ENCODE measurements at regions not wholly inside any gene's neighbourhood (a gene's known extent, or its start where the extent isn't known, plus 50 kb on each side); places are given as distances from the start of the nearest gene placed in this dataset.
"Not testable (repeated sequence)": the region's sequence is repeated elsewhere in the genome, so short reads cannot be mapped to it uniquely, and the experiment has no call there.

GRCh38 chrX:43373032-43373431, 283.1 kb upstream of the MAOA start:
- no peak for DNase-seq (ENCODE audit: low read depth in 2 of 2)

DNA sequence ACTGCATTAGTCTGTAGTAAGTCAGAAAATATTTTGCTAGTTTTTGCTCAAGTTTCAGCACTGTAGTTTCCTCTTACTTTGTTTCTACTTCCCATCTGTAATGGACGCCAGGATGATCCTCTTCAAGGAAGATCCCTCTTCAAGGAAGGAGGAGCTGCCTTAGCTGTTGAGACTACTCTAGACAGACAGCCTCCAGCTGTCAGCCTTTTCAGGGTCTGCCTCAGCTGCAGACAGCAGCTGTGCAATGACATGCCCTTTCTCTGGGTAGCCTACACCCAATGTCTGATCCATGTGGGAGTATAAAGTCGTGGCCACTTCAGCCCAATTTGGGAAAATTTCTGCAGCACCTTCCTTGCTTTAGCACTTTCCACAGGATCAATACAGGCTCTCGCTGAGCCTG, 281.0 kb upstream of the MAOA start:
- DNase-seq (ENCODE audit: low read depth in 2 of 2), result no peak

GRCh38 chrX:43380704-43381103, 275.4 kb upstream of the MAOA start:
- no peak for DNase-seq (ENCODE audit: low read depth in 2 of 2)

DNA sequence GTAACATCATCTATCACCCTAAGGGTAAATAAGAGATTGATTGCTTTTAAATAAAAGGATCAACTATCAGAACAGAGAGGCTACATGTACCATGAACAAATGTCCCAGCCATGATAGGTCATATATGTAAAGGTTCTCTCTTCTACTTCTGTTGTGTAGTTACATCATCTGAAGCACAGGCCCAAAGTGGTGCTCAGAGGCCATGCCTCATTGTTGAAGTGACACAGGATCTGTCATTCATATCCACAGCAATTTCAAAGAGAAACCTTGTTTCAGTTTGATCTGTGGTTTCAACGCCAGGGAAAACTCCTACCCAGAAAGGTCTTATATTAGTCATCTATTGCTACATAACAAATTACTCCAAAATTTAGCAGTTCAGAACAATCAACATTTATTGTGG, 269.2 kb upstream of the MAOA start:
- no peak for DNase-seq (ENCODE audit: low read depth in 2 of 2)

GRCh38 chrX:43405191-43405590, 250.9 kb upstream of the MAOA start:
- no peak for DNase-seq (ENCODE audit: low read depth in 2 of 2)

- DNase-seq (ENCODE audit: low read depth in 2 of 2), result no peak
Observed at GRCh38 chrX:43423876-43424275, 232.2 kb upstream of the MAOA start.

GRCh38 chrX:43436517-43436916, 219.6 kb upstream of the MAOA start:
- DNase-seq (ENCODE audit: low read depth in 2 of 2), result no peak

GRCh38 chrX:43446752-43447151, 209.3 kb upstream of the MAOA start:
- DNase-seq (ENCODE audit: low read depth in 2 of 2), result no peak

DNA sequence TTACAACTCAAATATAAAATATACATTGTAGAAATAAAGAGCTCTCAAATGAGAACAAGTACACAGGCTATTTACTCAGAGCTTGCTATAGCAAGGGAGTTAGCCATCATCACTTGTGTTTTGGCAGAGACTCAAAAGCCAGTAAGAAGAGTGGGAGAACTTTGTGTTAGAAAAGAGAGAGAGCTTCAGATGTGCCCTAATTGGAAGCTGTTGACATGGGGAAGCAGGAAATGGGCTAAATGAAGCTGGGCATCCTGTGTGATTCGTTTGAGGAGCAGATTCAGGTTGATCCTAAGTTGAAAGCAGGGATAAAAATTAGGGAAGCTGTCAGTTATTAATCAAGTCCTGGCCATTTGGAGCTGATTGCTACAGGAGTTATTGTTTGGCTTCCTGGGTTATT, 207.4 kb upstream of the MAOA start:
- no peak for DNase-seq (ENCODE audit: low read depth in 2 of 2)

DNA sequence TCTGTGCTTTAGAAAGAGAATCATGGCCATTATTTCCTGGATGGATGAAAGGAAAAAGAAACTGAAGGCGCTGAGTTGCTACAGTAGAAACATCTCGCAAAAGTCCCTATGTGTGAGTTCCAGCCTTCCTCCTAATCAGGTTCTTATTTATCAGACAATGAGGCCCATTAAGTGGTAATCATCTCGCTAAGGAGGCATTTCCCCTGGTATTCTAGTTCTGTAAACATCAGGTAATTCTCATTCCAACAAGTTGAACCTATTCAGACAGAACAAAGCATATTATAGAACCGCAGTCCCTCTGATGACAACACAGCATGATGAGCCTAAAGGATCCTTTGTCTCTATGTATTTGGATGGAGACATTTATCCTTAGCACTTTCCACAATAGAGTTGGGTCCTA, 205.7 kb upstream of the MAOA start:
- DNase-seq (ENCODE audit: low read depth in 2 of 2), result no peak

DNA sequence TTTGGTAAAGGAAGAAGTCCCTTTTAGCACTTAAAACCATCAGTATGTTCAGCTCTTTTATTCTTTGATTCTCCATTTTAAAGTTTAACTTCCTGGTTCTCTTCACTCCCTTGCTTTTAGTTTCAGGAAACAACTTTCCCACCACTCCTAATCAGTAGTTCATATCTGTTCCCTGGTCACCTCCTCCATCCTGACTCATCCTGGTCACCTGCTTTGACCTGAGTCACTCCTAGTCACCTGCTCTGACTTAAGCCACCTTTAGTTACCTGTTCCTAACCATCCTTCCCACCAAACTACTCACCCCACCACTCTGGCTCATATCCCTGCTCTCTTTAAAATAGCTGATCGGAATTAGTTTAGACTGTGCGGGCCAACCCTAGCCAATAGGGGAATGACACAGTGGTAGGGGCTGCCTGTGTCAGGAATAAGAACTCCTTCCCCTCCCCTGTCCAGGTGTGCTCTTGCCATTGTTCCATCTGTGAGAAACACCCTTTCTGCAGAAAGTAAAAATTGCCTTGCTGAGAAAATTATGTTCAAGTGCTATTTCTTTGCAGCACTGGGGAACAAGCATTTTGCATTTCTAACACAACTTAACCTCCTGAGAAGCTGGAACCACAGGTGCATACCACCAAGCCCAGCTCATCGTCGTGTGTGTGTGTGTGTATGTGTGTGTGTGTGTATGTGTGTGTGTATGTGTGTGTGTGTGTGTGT, 204.0 kb upstream of the MAOA start:
- DNase-seq (ENCODE audit: low read depth in 2 of 2), result not testable (repeated sequence)

DNA sequence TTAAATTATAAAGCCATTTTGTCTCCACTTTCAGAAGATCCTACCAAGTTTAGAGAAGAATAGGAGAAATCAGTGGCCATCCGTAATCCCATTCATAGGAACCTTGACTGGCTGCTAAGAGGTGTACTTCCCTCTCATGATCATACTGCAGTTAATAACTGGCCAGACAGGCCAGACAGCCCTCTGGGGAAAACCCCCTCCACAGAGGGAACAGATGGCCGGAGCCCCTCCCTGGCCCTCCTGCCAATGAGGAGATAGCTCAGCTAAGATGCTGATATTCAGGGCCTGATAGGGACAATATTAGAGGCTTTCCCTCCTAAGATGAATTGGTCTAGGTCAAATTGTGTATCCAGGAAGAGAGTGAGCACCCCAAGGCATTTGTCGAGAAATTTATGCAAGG, 200.0 kb upstream of the MAOA start:
- DNase-seq (ENCODE audit: low read depth in 2 of 2), result no peak

DNA sequence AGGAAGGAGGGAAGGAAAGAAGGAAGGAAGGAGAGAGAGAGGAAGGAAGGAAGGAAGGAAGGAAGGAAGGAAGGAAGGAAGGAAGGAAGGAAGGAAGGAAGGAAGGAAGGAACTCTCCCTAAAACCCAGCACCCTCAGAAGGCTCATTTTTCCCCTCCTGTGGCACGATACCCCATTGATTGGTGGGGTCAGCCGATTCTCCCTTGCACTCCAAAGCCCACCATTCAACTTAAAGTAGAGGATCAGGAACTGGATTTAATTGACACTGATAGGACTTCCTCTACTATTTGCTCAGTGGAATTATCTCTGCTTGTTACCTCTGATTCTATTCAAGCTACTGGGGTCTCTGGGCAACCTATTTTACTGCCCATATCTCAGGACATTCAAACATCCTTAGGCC, 199.2 kb upstream of the MAOA start:
- DNase-seq (ENCODE audit: low read depth in 2 of 2), result no peak

- DNase-seq (ENCODE audit: low read depth in 2 of 2), result no peak
Observed at GRCh38 chrX:43467608-43468234, 188.4 kb upstream of the MAOA start.

DNA sequence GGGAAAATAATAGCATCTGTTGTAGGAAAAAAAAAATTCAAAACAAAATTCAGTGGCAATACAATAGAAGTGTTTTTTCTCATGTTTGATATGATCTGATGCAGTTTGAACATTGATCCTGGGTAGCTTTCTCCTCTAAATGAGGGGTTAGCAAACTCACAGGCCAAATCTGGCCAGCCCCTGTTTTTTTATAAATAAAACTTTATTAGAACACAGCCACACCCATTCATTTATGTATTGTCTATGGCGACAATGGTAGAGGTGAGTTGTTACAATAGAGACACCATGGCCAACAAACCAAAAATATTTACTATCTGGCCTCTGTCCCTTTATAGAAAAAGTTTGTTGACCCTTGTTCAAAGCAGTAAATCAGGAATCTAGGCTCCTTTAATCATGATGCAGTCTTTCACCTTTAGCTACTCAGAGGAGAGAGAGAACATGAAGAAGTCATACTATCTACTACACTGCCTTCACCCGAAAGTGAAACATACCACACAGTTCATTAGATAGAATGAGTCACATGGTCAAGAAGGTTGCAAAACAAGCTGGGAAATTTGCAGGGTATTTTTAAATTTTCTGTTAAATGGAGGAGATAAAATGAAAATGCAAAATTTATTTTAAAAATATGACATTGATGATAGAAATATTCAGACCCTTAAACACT, 186.6 kb upstream of the MAOA start:
- no peak for DNase-seq (ENCODE audit: low read depth in 2 of 2)

DNA sequence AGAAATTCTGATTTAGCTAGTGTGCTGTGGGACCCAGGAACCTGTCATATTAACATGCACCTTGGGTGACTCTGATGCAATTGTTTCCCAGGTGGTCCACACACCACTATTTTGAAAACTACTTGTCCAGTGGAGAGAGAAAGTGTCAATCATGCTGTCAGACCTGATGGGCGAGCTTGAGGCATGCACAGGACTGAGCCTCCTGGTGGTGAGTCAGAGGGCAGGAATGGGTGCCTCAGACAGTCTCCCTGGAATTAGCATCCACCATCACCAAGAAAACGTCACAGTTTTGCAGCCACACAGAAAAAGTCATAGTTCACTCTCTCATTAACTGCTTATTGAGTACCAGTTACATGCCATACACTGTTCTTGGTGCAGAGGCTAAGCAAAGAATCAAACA, 181.8 kb upstream of the MAOA start:
- DNase-seq (ENCODE audit: low read depth in 2 of 2), result no peak

GRCh38 chrX:43479070-43479469, 177.0 kb upstream of the MAOA start:
- DNase-seq (ENCODE audit: low read depth in 2 of 2), result no peak

- DNase-seq (ENCODE audit: low read depth in 2 of 2), result no peak
Observed at GRCh38 chrX:43479850-43480249, 176.2 kb upstream of the MAOA start.

GRCh38 chrX:43481576-43481975, 174.5 kb upstream of the MAOA start:
- no peak for DNase-seq (ENCODE audit: low read depth in 2 of 2)

GRCh38 chrX:43493756-43494155, 162.3 kb upstream of the MAOA start:
- DNase-seq (ENCODE audit: low read depth in 2 of 2), result no peak

DNA sequence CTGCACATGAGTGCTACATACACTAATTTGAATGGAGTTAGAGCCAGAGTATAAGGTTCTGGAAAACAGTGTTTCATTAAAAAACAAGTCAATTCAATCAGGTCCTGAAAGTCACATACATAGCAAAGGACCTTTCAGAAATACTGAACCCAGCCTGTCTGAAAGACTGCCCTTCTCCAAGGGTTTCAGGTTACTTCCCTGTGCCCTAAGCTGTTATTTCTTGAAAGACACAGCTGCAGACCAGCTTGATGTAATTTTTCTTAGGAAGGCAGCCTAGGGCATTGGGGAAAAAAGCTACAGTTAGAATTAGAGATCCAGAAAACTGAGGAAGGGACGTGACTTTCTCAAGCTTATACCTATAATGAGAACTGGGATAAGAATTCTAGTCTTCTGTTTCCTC, 155.9 kb upstream of the MAOA start:
- no peak for DNase-seq (ENCODE audit: low read depth in 2 of 2)

GRCh38 chrX:43500996-43501694, 155.0 kb upstream of the MAOA start:
- no peak for DNase-seq (ENCODE audit: low read depth in 2 of 2)

- no peak for DNase-seq (ENCODE audit: low read depth in 2 of 2)
Observed at GRCh38 chrX:43504394-43504793, 151.7 kb upstream of the MAOA start.
